H9 (cell line): ENCODE measurements at regions not wholly inside any gene's neighbourhood (a gene's known extent, or its start where the extent isn't known, plus 50 kb on each side); places are given as distances from the start of the nearest gene placed in this dataset.

Source experiments
- DNase-seq: peaks from one replicate; pipeline ENCODE4 v3.0.0-alpha.2; 2017
- H2AFZ ChIP-seq: one replicate; pipeline ENCODE4 v1.6.1; 2013; ENCODE audit warnings: mild to moderate bottlenecking, low read length, control low read depth, moderate library complexity
- H2AK5ac ChIP-seq: 2 replicates; pipeline ENCODE4 v1.6.1; 2013; ENCODE audit warnings: low read length, control low read depth, mixed read lengths; ENCODE audit not compliant: insufficient read length
- H2BK120ac ChIP-seq: one replicate; pipeline ENCODE4 v1.6.1; 2013; ENCODE audit warnings: low read depth, mild to moderate bottlenecking, low read length, control low read depth, inconsistent platforms; ENCODE audit not compliant: poor library complexity, severe bottlenecking
- H2BK12ac ChIP-seq: 2 replicates; pipeline ENCODE4 v1.6.1; 2013; ENCODE audit warnings: low read length, control low read depth, mixed read lengths, low read depth; ENCODE audit not compliant: insufficient read length
- H2BK15ac ChIP-seq: 2 replicates; pipeline ENCODE4 v1.6.1; 2013; ENCODE audit warnings: low read depth, low read length, control low read depth
- H2BK20ac ChIP-seq: one replicate; pipeline ENCODE4 v1.6.1; 2013; ENCODE audit warnings: low read depth, mild to moderate bottlenecking, low read length, control low read depth, inconsistent platforms; ENCODE audit not compliant: poor library complexity, severe bottlenecking
- H2BK5ac ChIP-seq: 2 replicates; pipeline ENCODE4 v1.6.1; 2013; ENCODE audit warnings: low read length, control low read depth, mixed read lengths; ENCODE audit not compliant: insufficient read length
- H3K14ac ChIP-seq: 2 replicates; pipeline ENCODE4 v1.6.1; 2013; ENCODE audit warnings: low read length, control low read depth; ENCODE audit not compliant: insufficient read depth
- H3K18ac ChIP-seq: 2 replicates; pipeline ENCODE4 v1.6.1; 2013; ENCODE audit warnings: low read depth, mild to moderate bottlenecking, mixed read lengths, low read length, control low read depth; ENCODE audit not compliant: insufficient read length
- H3K23ac ChIP-seq: 2 replicates; pipeline ENCODE4 v1.6.1; 2013; ENCODE audit warnings: low read length, control low read depth, mixed read lengths, low read depth; ENCODE audit not compliant: insufficient read length
- H3K23me2 ChIP-seq: 2 replicates; pipeline ENCODE4 v1.6.1; 2013; ENCODE audit warnings: low read depth, mild to moderate bottlenecking, mixed read lengths, low read length, control low read depth; ENCODE audit not compliant: insufficient read length, poor library complexity, severe bottlenecking
- H3K27ac ChIP-seq: 2 replicates; pipeline ENCODE4 v1.5.1; 2013; ENCODE audit warnings: low read length, control low read depth, mixed read lengths, low read depth; ENCODE audit not compliant: insufficient read length
- H3K27me3 ChIP-seq: 2 replicates; pipeline ENCODE4 v1.6.1; 2013; ENCODE audit warnings: low read length, control low read depth, inconsistent platforms; ENCODE audit not compliant: insufficient read depth
- H3K4ac ChIP-seq: 2 replicates; pipeline ENCODE4 v1.6.1; 2013; ENCODE audit warnings: low read depth, mild to moderate bottlenecking, control low read depth, inconsistent platforms, low read length, moderate library complexity
- H3K4me1 ChIP-seq: 2 replicates; pipeline ENCODE4 v1.6.1; 2013; ENCODE audit warnings: low read length, control low read depth, inconsistent platforms; ENCODE audit not compliant: insufficient read depth
- H3K4me2 ChIP-seq: 2 replicates; pipeline ENCODE4 v1.6.1; 2013; ENCODE audit warnings: low read length, control low read depth, mixed read lengths; ENCODE audit not compliant: insufficient read length, insufficient read depth
- H3K56ac ChIP-seq: 2 replicates; pipeline ENCODE4 v1.6.1; 2013; ENCODE audit warnings: low read depth, mild to moderate bottlenecking, mixed read lengths, low read length, control low read depth; ENCODE audit not compliant: insufficient read length
- H3K79me1 ChIP-seq: 2 replicates; pipeline ENCODE4 v1.6.1; 2013; ENCODE audit warnings: low read depth, mild to moderate bottlenecking, moderate library complexity, low read length, control low read depth, inconsistent platforms; ENCODE audit not compliant: insufficient read depth, poor library complexity, severe bottlenecking
- H3K79me2 ChIP-seq: 2 replicates; pipeline ENCODE4 v1.6.1; 2013; ENCODE audit warnings: low read length, control low read depth, inconsistent platforms; ENCODE audit not compliant: insufficient read depth
- H3K9ac ChIP-seq: 2 replicates; pipeline ENCODE4 v1.6.1; 2013; ENCODE audit warnings: low read length, control low read depth, mixed read lengths; ENCODE audit not compliant: insufficient read length; ENCODE audit errors: extremely low read depth
- H3K9me3 ChIP-seq: one replicate; pipeline ENCODE4 v1.6.1; 2013; ENCODE audit warnings: low read depth, low read length, inconsistent platforms; ENCODE audit not compliant: control insufficient read depth
- H3T11ph ChIP-seq: one replicate; pipeline ENCODE4 v1.6.1; 2013; ENCODE audit warnings: mild to moderate bottlenecking, low read length, control low read depth, inconsistent platforms
- H4K20me1 ChIP-seq: one replicate; pipeline ENCODE4 v1.6.1; 2013; ENCODE audit not compliant: control insufficient read depth, insufficient read length, insufficient read depth
- H4K5ac ChIP-seq: 2 replicates; pipeline ENCODE4 v1.6.1; 2013; ENCODE audit warnings: low read depth, mild to moderate bottlenecking, mixed read lengths, low read length, control low read depth; ENCODE audit not compliant: insufficient read length
- H4K8ac ChIP-seq: replicated peaks from 2 replicates; pipeline ENCODE4 v1.6.1; 2013; ENCODE audit warnings: low read length, control low read depth, mixed read lengths, low read depth; ENCODE audit not compliant: insufficient read length
- H4K91ac ChIP-seq: 2 replicates; pipeline ENCODE4 v1.6.1; 2013; ENCODE audit warnings: low read depth, mild to moderate bottlenecking, moderate library complexity, mixed read lengths, low read length, control low read depth; ENCODE audit not compliant: insufficient read length
- H3K27ac Mint-ChIP-seq, 3 experiments: 2 replicates in 2 of 3; 3 replicates in 1 of 3; pipeline ENCODE4 v1.8.0; 2020 to 2021; ENCODE audit warnings: mixed read lengths in 3 of 3, mild to moderate bottlenecking in 1 of 3, moderate library complexity in 1 of 3
- H3K27me3 Mint-ChIP-seq: 2 replicates; pipeline ENCODE4 v1.8.0; 2021; ENCODE audit warnings: low read depth, mild to moderate bottlenecking, moderate library complexity, mixed read lengths
- H3K36me3 Mint-ChIP-seq, 3 experiments: 2 replicates in 2 of 3; 3 replicates in 1 of 3; pipeline ENCODE4 v1.8.0; 2020 to 2021; ENCODE audit warnings: low read depth in 3 of 3, mixed read lengths in 3 of 3; ENCODE audit not compliant: insufficient read depth in 1 of 3
- H3K4me1 Mint-ChIP-seq, 2 experiments: 2 replicates each; pipeline ENCODE4 v1.8.0; 2020; ENCODE audit warnings: mixed read lengths in 2 of 2
- H3K4me3 Mint-ChIP-seq, 2 experiments: 2 replicates in 1 of 2; 3 replicates in 1 of 2; pipeline ENCODE4 v1.8.0; 2020 to 2021; ENCODE audit warnings: mild to moderate bottlenecking in 2 of 2, mixed read lengths in 2 of 2, moderate library complexity in 1 of 2
- H3K9me3 Mint-ChIP-seq, 2 experiments: 2 replicates in 1 of 2; 3 replicates in 1 of 2; pipeline ENCODE4 v1.8.0; 2020; ENCODE audit warnings: mild to moderate bottlenecking in 2 of 2, mixed read lengths in 2 of 2, moderate library complexity in 1 of 2
- CTCF ChIP-seq: fragments of 200-600 bp; sonication (generic); conservative IDR thresholded peaks from 3 replicates; pipeline ENCODE4 v1.8.0; 2021; ENCODE audit warnings: antibody characterized with exemption, mild to moderate bottlenecking
- WGBS: extraction: QIAGEN DNeasy Blood & Tissue Kit; methylation state at CpG from one replicate; pipeline ENCODE4 v1.1.7; 2013; ENCODE audit warnings: missing lambda C conversion rate, low lambda C conversion rate, mixed read lengths; ENCODE audit not compliant: insufficient read length; ENCODE audit errors: extremely low coverage; 5-methylcytosine and 5-hydroxymethylcytosine counted together

DNA sequence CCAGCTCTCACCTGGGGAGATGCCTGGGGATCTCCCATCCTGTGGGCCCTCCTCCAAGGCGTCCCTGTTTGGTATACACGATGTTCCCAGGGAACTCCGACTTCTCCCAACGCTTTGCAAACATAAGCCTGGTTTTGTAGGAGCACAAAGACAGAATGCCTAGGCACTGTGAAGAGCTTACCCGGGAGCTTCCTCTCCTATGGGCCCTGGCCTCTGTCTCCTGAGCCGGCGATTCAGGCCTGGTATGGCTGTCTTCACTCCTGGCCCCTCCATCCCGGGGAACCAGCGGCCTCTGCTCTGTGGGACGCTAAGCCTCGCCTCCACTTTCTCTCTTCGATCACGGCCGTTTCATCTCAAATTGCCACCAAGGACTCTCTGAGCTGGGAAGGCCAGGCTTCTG, 59.6 kb upstream of the ACTRT2 start:
- Histone ChIP-seq H3K79me2 (no peaks in the 10 kb centered on the region), H3K4ac (no peak overlapping the region), H2BK12ac (no peak overlapping the region), H3K14ac (no peak overlapping the region), H2BK120ac (no peak overlapping the region), H3K56ac (no peak overlapping the region), H3K9ac (no peak overlapping the region), H2BK15ac (no peak overlapping the region), H2BK20ac (no peak overlapping the region), H4K20me1 (no peaks in the 10 kb centered on the region), H3K27me3 (no peaks in the 10 kb centered on the region), H2BK5ac (no peak overlapping the region), H3K27ac (no peak overlapping the region), H2AK5ac (no peak overlapping the region), H3K4me1 (no peaks in the 10 kb centered on the region), H3K18ac (no peak overlapping the region), H3K4me2 (no peak overlapping the region), H4K5ac (no peak overlapping the region), H3T11ph (no peak overlapping the region), H4K8ac (no peak overlapping the region), H3K79me1 (no peaks in the 10 kb centered on the region), H2AFZ (no peak overlapping the region), H3K23ac (no peak overlapping the region), H4K91ac (no peak overlapping the region), H3K9me3 (peaks cover 82% of the 10 kb centered on the region), H3K23me2 (no peaks in the 10 kb centered on the region)
- DNase-seq: no peak
- Mint-ChIP-seq H3K27ac (no peak overlapping the region), H3K27me3 (no peaks in the 10 kb centered on the region; the same call in 1 of the 2 replicates), H3K9me3 (peaks cover 50 to 63% of the 10 kb centered on the region in 2 experiments), H3K4me1 (no peaks in the 10 kb centered on the region), H3K4me3 (no peak overlapping the region), H3K36me3 (peaks cover 2 to 13% (median 4%) of the 10 kb centered on the region in 3 experiments; a peak in 3 of 7 replicates)
- no CpG with 5 or more reads among the region's 14 CpGs for WGBS
- no peak for TF ChIP-seq CTCF
